ENCODE measurements at regions not wholly inside any gene's neighbourhood (a gene's known extent, or its start where the extent isn't known, plus 50 kb on each side); places are given as distances from the start of the nearest gene placed in this dataset.
A peak's percentile ranks its signal among the peaks of the same experiment; 100 is the strongest.

DNA sequence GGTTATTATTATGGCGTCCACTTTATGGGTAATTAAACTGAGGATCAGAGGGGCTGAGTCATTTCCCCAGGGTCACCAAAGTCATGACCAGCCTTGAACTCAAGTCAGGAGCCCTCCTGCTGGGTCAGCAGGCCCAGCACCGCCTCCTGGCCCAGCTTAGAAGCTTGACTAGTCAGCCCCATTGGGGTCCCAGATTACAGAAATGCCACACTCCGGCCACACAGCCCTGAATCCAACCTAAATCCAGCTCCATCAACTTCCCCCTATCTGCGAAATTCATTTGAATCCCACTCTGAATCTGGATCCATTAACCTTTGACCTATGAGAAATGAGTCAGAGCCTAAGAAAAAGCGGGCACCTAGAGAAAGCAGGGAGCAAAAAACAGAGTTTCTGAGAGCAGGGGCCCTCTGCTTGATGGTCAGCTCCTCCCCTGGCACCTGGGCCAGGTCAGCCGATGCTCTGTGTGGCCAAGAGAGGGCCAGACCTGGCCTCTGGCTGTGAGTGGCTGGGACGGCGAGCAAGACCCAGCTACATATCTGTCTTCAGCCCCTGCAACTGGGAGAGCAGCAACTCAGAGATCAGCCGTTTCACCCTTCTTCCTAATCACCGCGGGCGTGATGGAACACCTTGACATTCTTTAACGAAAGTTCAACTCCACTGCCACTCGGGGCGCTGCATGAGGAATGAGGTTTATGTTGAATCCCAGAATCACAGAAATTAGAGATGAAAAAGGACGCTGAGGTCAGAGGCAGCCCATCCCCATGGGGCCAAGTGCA, 196.1 kb downstream of the TRIM29 start:
- TF ChIP-seq, protein P1, sequence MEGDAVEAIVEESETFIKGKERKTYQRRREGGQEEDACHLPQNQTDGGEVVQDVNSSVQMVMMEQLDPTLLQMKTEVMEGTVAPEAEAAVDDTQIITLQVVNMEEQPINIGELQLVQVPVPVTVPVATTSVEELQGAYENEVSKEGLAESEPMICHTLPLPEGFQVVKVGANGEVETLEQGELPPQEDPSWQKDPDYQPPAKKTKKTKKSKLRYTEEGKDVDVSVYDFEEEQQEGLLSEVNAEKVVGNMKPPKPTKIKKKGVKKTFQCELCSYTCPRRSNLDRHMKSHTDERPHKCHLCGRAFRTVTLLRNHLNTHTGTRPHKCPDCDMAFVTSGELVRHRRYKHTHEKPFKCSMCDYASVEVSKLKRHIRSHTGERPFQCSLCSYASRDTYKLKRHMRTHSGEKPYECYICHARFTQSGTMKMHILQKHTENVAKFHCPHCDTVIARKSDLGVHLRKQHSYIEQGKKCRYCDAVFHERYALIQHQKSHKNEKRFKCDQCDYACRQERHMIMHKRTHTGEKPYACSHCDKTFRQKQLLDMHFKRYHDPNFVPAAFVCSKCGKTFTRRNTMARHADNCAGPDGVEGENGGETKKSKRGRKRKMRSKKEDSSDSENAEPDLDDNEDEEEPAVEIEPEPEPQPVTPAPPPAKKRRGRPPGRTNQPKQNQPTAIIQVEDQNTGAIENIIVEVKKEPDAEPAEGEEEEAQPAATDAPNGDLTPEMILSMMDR (conservative IDR thresholded peaks at IDR 0.05) = peak; percentile 26
- H3K27me3 Mint-ChIP-seq (ENCODE audit: low read depth) = peaks cover 2% of the 10 kb centered on the region

DNA sequence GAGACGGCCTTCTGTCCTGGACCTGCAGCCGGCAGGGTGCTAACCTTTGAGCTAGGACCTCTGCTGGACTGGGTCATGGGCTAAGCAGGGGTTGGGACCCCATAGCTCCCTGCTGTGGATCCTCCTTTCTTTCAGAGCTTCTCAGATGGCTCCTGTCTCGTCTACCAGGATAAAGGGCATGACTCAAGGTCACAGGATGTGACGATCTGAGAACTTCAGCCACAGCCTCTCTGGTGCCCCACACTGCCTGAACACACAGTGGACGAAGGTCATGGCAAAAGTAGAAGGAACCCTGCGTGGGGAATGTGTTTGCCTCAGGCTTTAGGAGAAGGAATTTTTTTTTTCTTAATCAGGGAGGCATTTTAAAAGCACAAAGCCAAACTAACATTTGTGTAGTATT, 196.7 kb downstream of the TRIM29 start:
- TF ChIP-seq, protein P1 (conservative IDR thresholded peaks at IDR 0.05) = no peak
- no peaks in the 10 kb centered on the region for H3K36me3 Mint-ChIP-seq (ENCODE audit: low read depth)
- no peak overlapping the region for H3K4me3 Mint-ChIP-seq
- H3K9me3 Mint-ChIP-seq = no peaks in the 10 kb centered on the region
- H3K27me3 Mint-ChIP-seq (ENCODE audit: low read depth) = peaks cover 2% of the 10 kb centered on the region
- peaks cover 10% of the 10 kb centered on the region for H3K4me1 Mint-ChIP-seq
- DNase-seq (ENCODE audit: low read depth, low spot score) = no peak
- peak overlapping the region; percentile 64 for H3K27ac Mint-ChIP-seq (ENCODE audit: unreplicated experiment)

More for the DNA sequence above, 196.1 kb downstream of the TRIM29 start:
- Mint-ChIP-seq H3K4me3 (no peak overlapping the region), H3K27ac (ENCODE audit: unreplicated experiment) (no peak overlapping the region), H3K36me3 (ENCODE audit: low read depth) (no peaks in the 10 kb centered on the region), H3K4me1 (peaks cover 10% of the 10 kb centered on the region), H3K9me3 (no peaks in the 10 kb centered on the region)
- DNase-seq (ENCODE audit: low read depth, low spot score) = no peak

DNA sequence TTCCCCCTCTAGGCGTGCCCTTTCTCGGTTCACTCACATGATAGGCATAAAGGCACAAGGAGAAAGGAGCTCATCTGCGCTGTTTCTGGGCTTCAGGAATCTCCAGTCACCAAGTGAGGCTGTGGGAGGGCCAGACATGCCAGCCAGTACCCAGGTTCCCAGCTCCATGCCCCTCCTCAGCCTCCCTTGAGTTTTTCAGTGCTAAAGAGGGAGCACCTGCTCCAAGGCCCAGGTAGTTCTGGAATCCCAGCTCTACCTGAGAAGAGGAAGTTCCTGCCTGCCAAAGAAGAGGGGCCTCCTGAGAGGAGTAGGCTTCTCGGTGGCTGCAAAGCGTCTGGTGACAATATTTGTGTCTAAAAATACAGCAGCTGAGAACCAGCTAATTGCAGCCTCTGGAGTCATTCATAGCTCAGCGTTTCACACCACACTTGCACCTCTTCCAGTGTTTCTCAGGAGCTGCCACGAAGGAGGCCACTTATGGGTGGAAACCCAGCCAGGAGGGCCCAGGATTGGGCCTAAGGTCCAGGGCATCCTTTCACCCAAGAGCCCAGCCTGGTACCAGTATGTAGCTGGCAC, 197.4 kb downstream of the TRIM29 start:
- no peak for DNase-seq (ENCODE audit: low read depth, low spot score)
- no peak overlapping the region for H3K4me3 Mint-ChIP-seq
- peaks cover 2% of the 10 kb centered on the region for H3K27me3 Mint-ChIP-seq (ENCODE audit: low read depth)
- TF ChIP-seq, protein P1 (conservative IDR thresholded peaks at IDR 0.05) = no peak
- H3K4me1 Mint-ChIP-seq = peaks cover 10% of the 10 kb centered on the region
- H3K36me3 Mint-ChIP-seq (ENCODE audit: low read depth) = no peaks in the 10 kb centered on the region
- H3K27ac Mint-ChIP-seq (ENCODE audit: unreplicated experiment) = peak overlapping the region; percentile 19
- H3K9me3 Mint-ChIP-seq = no peaks in the 10 kb centered on the region

DNA sequence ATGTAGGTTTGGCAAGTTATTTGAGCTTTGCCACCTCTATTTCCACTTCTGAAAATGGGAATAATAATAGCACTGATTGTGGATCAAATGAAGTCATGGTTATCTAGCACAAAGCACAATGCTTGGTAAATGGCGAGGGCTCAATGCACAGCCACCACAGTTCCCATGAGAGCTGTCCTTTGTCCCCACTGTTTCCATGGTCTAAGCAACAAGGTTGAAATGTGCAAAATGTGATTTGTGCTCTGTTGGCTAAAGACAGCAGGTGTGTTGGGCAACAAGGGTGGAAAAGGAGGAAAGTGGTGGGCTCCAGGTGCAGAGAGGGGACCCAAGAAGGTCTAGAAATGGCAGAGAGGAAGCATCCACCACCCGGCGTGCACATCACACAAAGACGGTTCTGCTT, 200.5 kb downstream of the TRIM29 start:
- Mint-ChIP-seq H3K9me3 (no peaks in the 10 kb centered on the region), H3K36me3 (ENCODE audit: low read depth) (no peaks in the 10 kb centered on the region), H3K27ac (ENCODE audit: unreplicated experiment) (no peak overlapping the region), H3K4me1 (peaks cover 9% of the 10 kb centered on the region), H3K4me3 (no peak overlapping the region), H3K27me3 (ENCODE audit: low read depth) (peaks cover 10% of the 10 kb centered on the region)
- TF ChIP-seq, protein P1 (conservative IDR thresholded peaks at IDR 0.05) = no peak
- DNase-seq (ENCODE audit: low read depth, low spot score) = no peak

DNA sequence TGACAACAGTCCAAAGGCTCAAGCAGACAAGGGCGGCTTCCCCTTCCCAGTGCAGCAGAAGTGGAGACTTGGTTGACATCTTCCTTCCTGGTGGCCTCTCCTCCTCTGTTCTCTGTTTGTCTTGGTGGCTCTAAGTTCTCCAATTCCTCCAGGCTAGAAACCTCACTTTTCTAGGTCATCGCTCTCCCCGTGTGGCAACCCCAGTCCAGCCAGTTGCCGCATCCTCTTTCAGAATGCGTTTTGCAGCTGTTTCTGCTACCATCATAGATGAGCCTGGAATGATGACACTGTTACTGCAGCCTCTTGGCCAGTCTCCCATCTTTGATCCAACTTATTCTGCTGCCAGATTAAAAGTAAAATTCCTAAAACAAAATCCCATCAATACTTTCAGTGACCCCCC, 201.5 kb downstream of the TRIM29 start:
- Mint-ChIP-seq H3K36me3 (ENCODE audit: low read depth) (no peaks in the 10 kb centered on the region), H3K27me3 (ENCODE audit: low read depth) (peaks cover 10% of the 10 kb centered on the region), H3K4me1 (no peaks in the 10 kb centered on the region), H3K9me3 (no peaks in the 10 kb centered on the region), H3K27ac (ENCODE audit: unreplicated experiment) (no peak overlapping the region), H3K4me3 (no peak overlapping the region)
- DNase-seq (ENCODE audit: low read depth, low spot score) = no peak
- TF ChIP-seq, protein P1 (conservative IDR thresholded peaks at IDR 0.05) = no peak
